Smooth muscle cell (in vitro differentiated cells): ENCODE measurements at regions not wholly inside any gene's neighbourhood (a gene's known extent, or its start where the extent isn't known, plus 50 kb on each side); places are given as distances from the start of the nearest gene placed in this dataset.

Experiments
- DNase-seq: peaks from one replicate; lab custom pipeline; 2025; ENCODE audit not compliant: unreplicated experiment; lab: John Stamatoyannopoulos, UW
- H2AFZ ChIP-seq: fragments of 200-600 bp; sonication (generic); 2 replicates; pipeline ENCODE4 v1.6.0; 2016; ENCODE audit warnings: antibody characterized with exemption, low read depth, mild to moderate bottlenecking
- H3F3A ChIP-seq: fragments of 200-600 bp; sonication (generic); 2 replicates; pipeline ENCODE4 v1.6.0; 2017; ENCODE audit warnings: antibody characterized with exemption, low read depth
- H3K27ac ChIP-seq: fragments of 200-600 bp; sonication (generic); 2 replicates; pipeline ENCODE4 v1.5.1; 2016; ENCODE audit warnings: low read depth, mild to moderate bottlenecking
- H3K27me3 ChIP-seq: fragments of 200-600 bp; sonication (generic); 2 replicates; pipeline ENCODE4 v1.6.1; 2016; ENCODE audit warnings: low read depth, mild to moderate bottlenecking
- H3K36me3 ChIP-seq: fragments of 200-600 bp; sonication (generic); 2 replicates; pipeline ENCODE4 v1.5.1; 2016; ENCODE audit warnings: low read depth
- H3K4me1 ChIP-seq: fragments of 200-600 bp; sonication (generic); 2 replicates; pipeline ENCODE4 v1.5.1; 2016; ENCODE audit warnings: low read depth
- H3K4me2 ChIP-seq: fragments of 200-600 bp; sonication (generic); 2 replicates; pipeline ENCODE4 v1.6.0; 2016; ENCODE audit warnings: mild to moderate bottlenecking
- H3K4me3 ChIP-seq: fragments of 200-600 bp; sonication (generic); 2 replicates; pipeline ENCODE4 v1.5.1; 2016; ENCODE audit warnings: mild to moderate bottlenecking
- H3K79me2 ChIP-seq: fragments of 200-600 bp; sonication (generic); 2 replicates; pipeline ENCODE4 v1.6.0; 2016; ENCODE audit warnings: low read depth, mild to moderate bottlenecking
- H3K9ac ChIP-seq: fragments of 200-600 bp; sonication (generic); 2 replicates; pipeline ENCODE4 v1.6.0; 2016; ENCODE audit warnings: low read depth
- H3K9me3 ChIP-seq: fragments of 200-600 bp; sonication (generic); replicated peaks from 2 replicates; pipeline ENCODE4 v1.5.1; 2016; ENCODE audit warnings: low read depth
- H4K20me1 ChIP-seq: fragments of 200-600 bp; sonication (generic); 2 replicates; pipeline ENCODE4 v1.6.0; 2016; ENCODE audit warnings: low read depth
- CTCF ChIP-seq: fragments of 200-600 bp; sonication (generic); IDR thresholded peaks from 2 replicates; pipeline ENCODE4 v1.5.1; 2017; ENCODE audit warnings: borderline replicate concordance, mild to moderate bottlenecking, antibody characterized with exemption; ENCODE audit not compliant: insufficient read depth, poor library complexity, severe bottlenecking
- WGBS: methylation state at CpG from one replicate; pipeline ENCODE4 v1.1.7; 2016; ENCODE audit warnings: low lambda C conversion rate; 5-methylcytosine and 5-hydroxymethylcytosine counted together

- WGBS, result 83% methylated on average over 6 of the region's 6 CpGs
- Histone ChIP-seq H3K4me3 (no peak overlapping the region), H4K20me1 (no peaks in the 10 kb centered on the region), H3K9ac (no peak overlapping the region), H3K4me2 (no peak overlapping the region), H3K27me3 (no peaks in the 10 kb centered on the region), H3K27ac (no peak overlapping the region), H3K79me2 (no peaks in the 10 kb centered on the region), H3F3A (no peaks in the 10 kb centered on the region), H3K4me1 (no peaks in the 10 kb centered on the region), H3K36me3 (no peaks in the 10 kb centered on the region), H3K9me3 (no peaks in the 10 kb centered on the region), H2AFZ (no peak overlapping the region)
- TF ChIP-seq CTCF, result no peak
- DNase-seq, result no peak
These were observed 287.1 kb downstream of the LPIN1 start for GRCh38 chr2:12033494-12033893.

- 88% methylated on average over 8 of the region's 8 CpGs for WGBS
- H3K4me2 ChIP-seq, result no peak overlapping the region
- no peak overlapping the region for H3K27ac ChIP-seq
- no peaks in the 10 kb centered on the region for H3K27me3 ChIP-seq
- TF ChIP-seq CTCF, result no peak
- no peak overlapping the region for H3K9ac ChIP-seq
- H3K4me1 ChIP-seq, result no peaks in the 10 kb centered on the region
- H3K4me3 ChIP-seq, result no peak overlapping the region
- H3K36me3 ChIP-seq, result no peaks in the 10 kb centered on the region
- H4K20me1 ChIP-seq, result no peaks in the 10 kb centered on the region
- no peak overlapping the region for H2AFZ ChIP-seq
- no peaks in the 10 kb centered on the region for H3K79me2 ChIP-seq
- no peaks in the 10 kb centered on the region for H3K9me3 ChIP-seq
- DNase-seq, result no peak
- H3F3A ChIP-seq, result no peaks in the 10 kb centered on the region
These were observed 287.9 kb downstream of the LPIN1 start for GRCh38 chr2:12034382-12034781.

GRCh38 chr2:12035029-12035720 is 288.7 kb downstream of the LPIN1 start:
- H2AFZ ChIP-seq, result no peak overlapping the region
- no peak overlapping the region for H3K4me2 ChIP-seq
- WGBS, result 87% methylated on average over 11 of the region's 11 CpGs

More at GRCh38 chr2:12035029-12035720, 288.7 kb downstream of the LPIN1 start:
- no peak overlapping the region for H3K27ac ChIP-seq
- H3F3A ChIP-seq, result no peaks in the 10 kb centered on the region
- H3K4me1 ChIP-seq, result no peaks in the 10 kb centered on the region
- no peaks in the 10 kb centered on the region for H3K9me3 ChIP-seq
- no peak for TF ChIP-seq CTCF
- H3K4me3 ChIP-seq, result no peak overlapping the region
- no peaks in the 10 kb centered on the region for H3K79me2 ChIP-seq
- no peaks in the 10 kb centered on the region for H4K20me1 ChIP-seq
- no peak overlapping the region for H3K9ac ChIP-seq
- H3K36me3 ChIP-seq, result no peaks in the 10 kb centered on the region
- no peak for DNase-seq
- no peaks in the 10 kb centered on the region for H3K27me3 ChIP-seq
